ENCODE measurements at regions not wholly inside any gene's neighbourhood (a gene's known extent, or its start where the extent isn't known, plus 50 kb on each side); places are given as distances from the start of the nearest gene placed in this dataset.

- CTCF ChIA-PET: interaction anchor here (1.7 to 2.5 kb wide), 2 partner anchors 49 to 52 kb away, joined by 8 to 10 read pairs; a partner anchor contains a TSS
- intact Hi-C loops (cut with micrococcal nuclease): no loop called here
- H3K27ac Mint-ChIP-seq (ENCODE audit: low read depth, unreplicated experiment): no peak overlapping the region
- H3K36me3 Mint-ChIP-seq (ENCODE audit: insufficient read depth, unreplicated experiment): peaks cover 4% of the 10 kb centered on the region
- no peak for DNase-seq (ENCODE audit: unreplicated experiment)
- no peak for TF ChIP-seq CTCF (IDR thresholded peaks at IDR 0.05; ENCODE audit: unreplicated experiment)
- POLR2A ChIA-PET: interaction anchor here (0.5 to 0.7 kb wide), 2 partner anchors 93 to 455 kb away, joined by 3 read pairs; partner anchors contain the start of gene MOV10
- H3K27me3 Mint-ChIP-seq (ENCODE audit: insufficient read depth, unreplicated experiment): no peaks in the 10 kb centered on the region
- H3K4me3 Mint-ChIP-seq (ENCODE audit: unreplicated experiment): no peak overlapping the region
- BruUV-seq (replicated peaks): no TSS peak
- no peaks in the 10 kb centered on the region for H3K9me3 Mint-ChIP-seq (ENCODE audit: unreplicated experiment)
- H3K4me1 Mint-ChIP-seq (ENCODE audit: insufficient read depth, unreplicated experiment): peaks cover 16% of the 10 kb centered on the region
These were observed 52.5 kb upstream of the PPM1J start for GRCh38 chr1:112767646-112768045.

Measured in MCF 10A (cell line).